Naive B cell (primary cell): ENCODE measurements at regions not wholly inside any gene's neighbourhood (a gene's known extent, or its start where the extent isn't known, plus 50 kb on each side); places are given as distances from the start of the nearest gene placed in this dataset.
A peak's percentile ranks its signal among the peaks of the same experiment; 100 is the strongest.
"Not testable (repeated sequence)": the region's sequence is repeated elsewhere in the genome, so short reads cannot be mapped to it uniquely, and the experiment has no call there.

Experiments used
- ATAC-seq, 2 donors: fragments of 150-1000 bp; cut with Tn5 transposase; 2 replicates each; pipeline ENCODE4 v1.10.0; 2021; ENCODE audit warnings: low read depth in 2 of 2, mild to moderate bottlenecking in 2 of 2, moderate library complexity in 2 of 2
- DNase-seq: peaks from one replicate; pipeline ENCODE4 v3.0.0; 2022
- H3K27ac Mint-ChIP-seq, 6 donors: one replicate each; pipeline ENCODE4 v1.8.0; 2020 to 2022; ENCODE audit warnings: mild to moderate bottlenecking in 6 of 6, mixed read lengths in 6 of 6, moderate library complexity in 5 of 6, inconsistent platforms in 2 of 6
- H3K27me3 Mint-ChIP-seq, 3 donors: one replicate each; pipeline ENCODE4 v1.8.0; 2021 to 2022; ENCODE audit warnings: mixed read lengths in 3 of 3, mild to moderate bottlenecking in 1 of 3
- H3K36me3 Mint-ChIP-seq, 2 donors: one replicate each; pipeline ENCODE4 v1.8.0; 2020 to 2022; ENCODE audit warnings: mixed read lengths in 2 of 2, inconsistent platforms in 1 of 2, mild to moderate bottlenecking in 1 of 2
- H3K4me1 Mint-ChIP-seq, 3 donors: one replicate each; pipeline ENCODE4 v1.8.0; 2020 to 2022; ENCODE audit warnings: mixed read lengths in 3 of 3, inconsistent platforms in 1 of 3, mild to moderate bottlenecking in 1 of 3, moderate library complexity in 1 of 3
- H3K4me3 Mint-ChIP-seq, 8 donors: one replicate each; pipeline ENCODE4 v1.8.0; 2020 to 2022; ENCODE audit warnings: mild to moderate bottlenecking in 8 of 8, mixed read lengths in 8 of 8, moderate library complexity in 8 of 8, inconsistent platforms in 2 of 8
- H3K9me3 Mint-ChIP-seq, 7 donors: one replicate each; pipeline ENCODE4 v1.8.0; 2020 to 2022; ENCODE audit warnings: mixed read lengths in 7 of 7, mild to moderate bottlenecking in 5 of 7, inconsistent platforms in 2 of 7, moderate library complexity in 1 of 7

DNA sequence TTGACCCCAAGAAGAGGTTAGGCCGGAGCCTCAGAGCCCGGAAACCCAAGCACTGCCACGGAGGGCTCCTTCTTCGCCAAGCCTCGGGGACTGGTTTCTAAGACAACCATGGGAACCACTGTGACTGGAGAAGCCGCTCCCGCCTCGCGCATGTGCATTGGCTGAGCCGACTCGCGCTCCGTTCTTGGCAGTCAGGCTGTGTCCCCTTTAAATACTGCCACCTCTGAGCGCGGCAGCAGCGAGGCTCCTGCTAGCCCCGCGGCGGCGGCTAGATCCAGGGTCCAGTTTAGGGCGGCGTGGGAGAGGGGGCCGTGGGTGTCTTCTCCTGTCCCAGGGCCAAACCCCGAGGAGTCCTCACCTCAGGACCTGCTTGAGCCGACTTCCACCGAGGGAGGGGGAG lies 457.1 kb upstream of the ZNG1F start:
- H3K9me3 Mint-ChIP-seq, H3K36me3 Mint-ChIP-seq, DNase-seq, H3K27me3 Mint-ChIP-seq, ATAC-seq, H3K4me1 Mint-ChIP-seq, H3K27ac Mint-ChIP-seq, H3K4me3 Mint-ChIP-seq: not testable (repeated sequence)

DNA sequence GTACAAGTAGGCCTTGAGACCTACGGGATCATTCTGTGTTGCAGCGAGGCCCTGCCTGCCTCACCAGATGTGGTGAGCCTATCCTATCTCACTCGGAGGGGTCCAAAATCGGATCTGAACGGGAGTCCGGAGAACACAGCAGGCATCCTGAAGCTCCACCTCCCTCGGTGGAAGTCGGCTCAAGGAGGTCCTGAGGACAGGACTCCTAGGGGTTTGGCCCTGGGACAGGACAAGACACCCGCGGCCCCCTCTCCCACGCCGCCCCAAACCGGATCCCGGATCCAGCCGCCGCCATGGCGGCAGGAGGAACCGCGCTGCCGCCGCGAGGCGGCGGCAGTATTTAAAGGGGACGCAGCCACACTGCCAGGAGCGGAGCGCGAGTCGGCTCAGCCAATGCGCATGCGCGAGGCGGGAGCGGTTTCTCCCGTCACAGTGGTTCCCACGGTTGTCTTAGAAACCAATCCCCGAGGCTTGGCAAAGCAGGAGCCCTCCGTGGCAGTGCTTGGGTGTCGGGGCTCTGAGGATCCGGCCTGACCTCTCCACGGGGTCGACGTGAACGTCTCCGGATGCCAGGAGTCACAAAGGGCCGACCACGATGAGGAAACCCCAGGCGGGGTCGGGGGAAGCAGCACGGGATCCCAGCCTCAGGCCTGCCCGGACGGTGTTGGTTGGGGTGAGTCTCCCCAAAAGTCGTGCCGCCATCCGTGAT lies 454.6 kb upstream of the ZNG1F start:
- not testable (repeated sequence) for H3K9me3 Mint-ChIP-seq, H3K4me1 Mint-ChIP-seq, H3K27me3 Mint-ChIP-seq, H3K27ac Mint-ChIP-seq, H3K36me3 Mint-ChIP-seq
- H3K4me3 Mint-ChIP-seq: peak overlapping the region in 5 of 8 donors; percentile 25 to 79 (median 47)
- ATAC-seq: peak in 1 of 2 donors; percentile 65
- DNase-seq: peak; percentile 39

DNA sequence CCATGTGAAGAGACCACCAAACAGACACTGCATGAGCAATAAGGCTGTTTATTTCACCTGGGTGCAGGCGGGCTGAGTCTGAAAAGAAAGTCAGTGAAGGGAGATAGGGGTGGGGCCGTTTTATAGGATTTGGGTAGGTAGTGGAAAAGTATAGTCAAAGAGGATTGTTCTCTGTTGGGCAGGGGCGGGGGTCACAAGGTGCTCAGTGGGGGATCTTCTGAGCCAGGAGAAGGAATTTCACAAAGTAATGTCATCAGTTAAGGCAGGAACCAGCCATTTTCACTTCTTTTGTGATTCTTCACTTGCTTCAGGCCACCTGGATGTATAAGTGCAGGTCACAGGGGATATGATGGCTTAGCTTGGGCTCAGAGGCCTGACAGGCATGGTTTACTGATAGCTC lies 444.6 kb upstream of the ZNG1F start:
- ATAC-seq, H3K27me3 Mint-ChIP-seq, H3K36me3 Mint-ChIP-seq, H3K4me1 Mint-ChIP-seq, H3K9me3 Mint-ChIP-seq, H3K27ac Mint-ChIP-seq, DNase-seq, H3K4me3 Mint-ChIP-seq: not testable (repeated sequence)

DNA sequence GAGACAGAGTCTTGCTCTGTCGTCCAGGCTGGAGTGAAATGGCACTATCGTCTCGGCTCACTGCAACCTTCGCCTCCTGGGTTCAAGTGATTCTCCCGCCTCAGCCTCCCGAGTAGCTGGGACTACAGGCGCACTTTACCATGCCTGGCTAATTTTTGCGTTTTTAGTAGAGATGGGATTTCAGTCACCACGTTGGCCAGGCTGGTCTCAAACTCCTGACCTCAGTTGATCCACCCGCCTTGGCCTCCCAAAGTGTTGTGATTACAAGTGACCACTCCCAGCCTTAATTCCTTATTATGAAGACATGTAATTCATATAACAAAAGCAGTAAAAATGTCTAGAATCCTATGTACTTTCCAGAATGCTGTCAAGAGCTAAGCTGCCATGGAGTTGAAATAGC lies 434.5 kb upstream of the ZNG1F start:
- not testable (repeated sequence) for H3K27ac Mint-ChIP-seq, H3K27me3 Mint-ChIP-seq, ATAC-seq, H3K4me3 Mint-ChIP-seq, DNase-seq, H3K36me3 Mint-ChIP-seq, H3K9me3 Mint-ChIP-seq, H3K4me1 Mint-ChIP-seq

DNA sequence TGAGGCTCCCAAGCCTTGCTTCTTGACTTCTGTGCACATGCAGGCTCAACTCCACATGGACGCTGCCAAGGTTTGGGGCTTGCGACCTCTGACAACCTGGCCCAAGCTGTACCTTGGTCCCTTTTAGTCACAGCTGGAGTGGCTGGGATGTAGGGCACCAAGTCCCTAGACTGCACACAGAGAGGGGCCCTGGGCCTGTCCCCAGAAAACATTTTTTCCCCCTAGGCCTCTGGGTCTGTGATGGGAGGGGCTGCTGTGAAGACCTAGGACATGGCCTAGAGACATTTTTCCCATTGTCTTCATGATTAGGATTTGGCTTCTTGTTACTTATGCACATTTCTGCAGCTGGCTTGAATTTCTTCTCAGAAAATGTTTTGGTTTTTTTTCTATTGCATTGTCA lies 430.1 kb upstream of the ZNG1F start:
- H3K4me3 Mint-ChIP-seq, H3K27ac Mint-ChIP-seq, H3K4me1 Mint-ChIP-seq, H3K9me3 Mint-ChIP-seq, DNase-seq, H3K27me3 Mint-ChIP-seq, H3K36me3 Mint-ChIP-seq, ATAC-seq: not testable (repeated sequence)

DNA sequence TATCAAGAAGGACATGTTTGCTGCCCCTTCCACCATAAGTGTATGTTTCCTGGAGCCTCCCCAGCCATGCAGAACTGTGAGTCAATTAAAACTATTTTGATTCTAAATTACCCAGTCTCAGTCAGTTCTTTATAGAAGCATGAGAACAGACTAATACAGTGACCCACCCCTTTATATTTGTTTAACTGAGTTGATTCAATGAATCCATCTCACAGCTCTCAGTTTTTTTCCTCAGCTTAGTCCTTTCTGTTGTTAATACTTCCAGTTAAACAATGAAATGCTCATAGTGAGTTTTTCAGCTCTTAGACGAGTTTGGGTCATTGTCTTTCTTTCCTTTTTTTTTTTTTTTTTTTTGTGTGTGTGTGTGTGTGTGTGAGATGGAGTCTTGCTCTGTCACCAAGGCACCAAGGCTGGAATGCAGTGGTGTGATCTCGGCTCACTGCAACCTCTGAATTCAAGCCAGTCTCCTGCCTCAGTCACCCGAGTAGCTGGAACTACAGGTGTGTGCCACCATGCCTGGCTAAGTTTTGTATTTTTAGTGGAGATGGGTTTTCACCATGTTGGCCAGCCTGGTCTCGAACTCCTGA lies 417.9 kb upstream of the ZNG1F start:
- ATAC-seq, H3K27ac Mint-ChIP-seq, H3K4me3 Mint-ChIP-seq, H3K4me1 Mint-ChIP-seq, H3K9me3 Mint-ChIP-seq, H3K27me3 Mint-ChIP-seq, H3K36me3 Mint-ChIP-seq, DNase-seq: not testable (repeated sequence)

DNA sequence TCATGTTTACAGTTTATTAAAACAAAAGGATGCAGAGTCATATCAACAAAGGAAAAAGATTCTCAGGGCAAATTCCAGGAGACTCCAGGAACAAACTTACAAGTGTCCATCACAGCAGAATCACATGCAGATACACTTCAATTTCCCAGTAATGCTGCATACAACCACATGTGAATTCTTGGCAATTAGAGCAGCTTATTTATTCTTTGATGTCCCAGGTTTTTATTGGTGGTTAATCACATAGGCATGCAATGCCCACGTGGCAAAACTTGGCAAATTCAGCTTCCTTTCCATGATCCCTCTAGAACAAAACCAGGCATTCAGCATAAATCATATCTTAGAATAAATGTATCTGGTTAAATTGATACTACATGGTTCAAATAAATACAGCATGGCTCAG lies 376.5 kb upstream of the ZNG1F start:
- H3K36me3 Mint-ChIP-seq, H3K27ac Mint-ChIP-seq, H3K4me1 Mint-ChIP-seq, H3K9me3 Mint-ChIP-seq, DNase-seq, H3K4me3 Mint-ChIP-seq, H3K27me3 Mint-ChIP-seq, ATAC-seq: not testable (repeated sequence)
